PC-9 (cell line): ENCODE measurements at regions not wholly inside any gene's neighbourhood (a gene's known extent, or its start where the extent isn't known, plus 50 kb on each side); places are given as distances from the start of the nearest gene placed in this dataset.

Source experiments
- EZH2 ChIP-seq: fragments of 200-600 bp; sonication (generic); IDR thresholded peaks from 2 replicates; pipeline ENCODE4 v1.8.0; 2017; ENCODE audit warnings: antibody characterized with exemption, low read depth
- TF ChIP-seq, protein P1 (sequence below): fragments of 200-600 bp; sonication (generic); conservative IDR thresholded peaks from 2 replicates; pipeline ENCODE4 v1.6.1; 2017; ENCODE audit warnings: mixed run types, antibody characterized with exemption, mild to moderate bottlenecking, moderate library complexity

GRCh38 chrX:84830836-84831235 lies 172.8 kb upstream of the APOOL start:
- TF ChIP-seq, protein P1, sequence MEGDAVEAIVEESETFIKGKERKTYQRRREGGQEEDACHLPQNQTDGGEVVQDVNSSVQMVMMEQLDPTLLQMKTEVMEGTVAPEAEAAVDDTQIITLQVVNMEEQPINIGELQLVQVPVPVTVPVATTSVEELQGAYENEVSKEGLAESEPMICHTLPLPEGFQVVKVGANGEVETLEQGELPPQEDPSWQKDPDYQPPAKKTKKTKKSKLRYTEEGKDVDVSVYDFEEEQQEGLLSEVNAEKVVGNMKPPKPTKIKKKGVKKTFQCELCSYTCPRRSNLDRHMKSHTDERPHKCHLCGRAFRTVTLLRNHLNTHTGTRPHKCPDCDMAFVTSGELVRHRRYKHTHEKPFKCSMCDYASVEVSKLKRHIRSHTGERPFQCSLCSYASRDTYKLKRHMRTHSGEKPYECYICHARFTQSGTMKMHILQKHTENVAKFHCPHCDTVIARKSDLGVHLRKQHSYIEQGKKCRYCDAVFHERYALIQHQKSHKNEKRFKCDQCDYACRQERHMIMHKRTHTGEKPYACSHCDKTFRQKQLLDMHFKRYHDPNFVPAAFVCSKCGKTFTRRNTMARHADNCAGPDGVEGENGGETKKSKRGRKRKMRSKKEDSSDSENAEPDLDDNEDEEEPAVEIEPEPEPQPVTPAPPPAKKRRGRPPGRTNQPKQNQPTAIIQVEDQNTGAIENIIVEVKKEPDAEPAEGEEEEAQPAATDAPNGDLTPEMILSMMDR = no peak
- no peak for TF ChIP-seq EZH2
